ENCODE measurements at regions not wholly inside any gene's neighbourhood (a gene's known extent, or its start where the extent isn't known, plus 50 kb on each side); places are given as distances from the start of the nearest gene placed in this dataset.

DNA sequence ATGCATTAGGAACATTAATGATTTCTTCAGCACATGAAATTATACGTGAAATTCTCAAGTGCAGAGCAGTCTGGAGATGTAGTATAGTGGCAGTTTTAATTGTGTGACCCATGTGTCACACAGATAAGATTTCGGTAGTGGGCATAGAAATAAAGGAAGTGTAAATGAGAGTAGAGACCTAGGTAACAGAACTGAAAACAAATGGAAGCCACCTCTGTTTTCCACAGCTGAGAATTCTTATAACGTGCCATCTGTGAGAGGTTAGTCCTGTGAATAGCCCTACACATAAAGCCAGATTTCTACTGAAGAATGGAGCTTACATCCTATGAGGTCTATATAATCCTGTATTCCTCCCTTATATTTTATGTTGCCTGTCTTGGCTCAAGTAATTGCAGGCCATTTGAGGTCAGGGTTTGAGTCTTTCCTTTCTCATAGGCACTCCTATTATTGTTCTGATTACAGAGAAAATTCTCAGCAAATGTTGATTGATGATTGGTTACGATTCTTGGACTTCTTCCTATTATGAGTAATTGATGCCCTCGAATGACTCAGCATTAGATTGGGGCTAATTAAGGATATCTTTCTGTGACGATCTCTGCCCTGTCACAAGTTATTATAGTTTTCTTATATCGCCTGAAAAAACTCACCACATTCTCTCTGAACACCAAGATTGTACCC, 258.2 kb downstream of the KIF20B start:
- POLR2A ChIA-PET, result no interaction called here
- Mint-ChIP-seq H3K27me3 (ENCODE audit: low read depth) (no peaks in the 10 kb centered on the region; the same call in 1 of the 2 replicates), H3K4me3 (no peak overlapping the region), H3K27ac (no peak overlapping the region), H3K36me3 (no peaks in the 10 kb centered on the region), H3K9me3 (peaks cover 12% of the 10 kb centered on the region; the same call in 1 of the 2 replicates), H3K4me1 (no peaks in the 10 kb centered on the region)
- no peak for DNase-seq (ENCODE audit: low spot score)
- TF ChIP-seq ZBTB21 (CRISPR knock-in tag; IDR thresholded peaks at IDR 0.05; ENCODE audit: borderline replicate concordance) (no peak), ZNF317 (CRISPR knock-in tag; IDR thresholded peaks at IDR 0.05; ENCODE audit: borderline replicate concordance, low read depth) (no peak), ZNF396 (CRISPR knock-in tag; IDR thresholded peaks at IDR 0.05; ENCODE audit: borderline replicate concordance) (no peak), CREM (CRISPR knock-in tag; IDR thresholded peaks at IDR 0.05) (no peak), SP1 (CRISPR knock-in tag; conservative IDR thresholded peaks at IDR 0.05) (no peak), GABPB1 (CRISPR knock-in tag; IDR thresholded peaks at IDR 0.05) (no peak), IRF2 (CRISPR knock-in tag; IDR thresholded peaks at IDR 0.05; ENCODE audit: borderline replicate concordance, low read depth) (no peak), ZNF416 (CRISPR knock-in tag; IDR thresholded peaks at IDR 0.05) (no peak), NR1H2 (CRISPR knock-in tag; IDR thresholded peaks at IDR 0.05) (no peak), ZNF138 (CRISPR knock-in tag; conservative IDR thresholded peaks at IDR 0.05) (no peak), MXD4 (CRISPR knock-in tag; IDR thresholded peaks at IDR 0.05; ENCODE audit: borderline replicate concordance) (no peak), ZNF219 (CRISPR knock-in tag; IDR thresholded peaks at IDR 0.05; ENCODE audit: borderline replicate concordance) (no peak), GTF2I (CRISPR knock-in tag; conservative IDR thresholded peaks at IDR 0.05) (no peak), ETV6 (CRISPR knock-in tag; IDR thresholded peaks at IDR 0.05) (no peak)
- TF ChIP-seq, protein P1, sequence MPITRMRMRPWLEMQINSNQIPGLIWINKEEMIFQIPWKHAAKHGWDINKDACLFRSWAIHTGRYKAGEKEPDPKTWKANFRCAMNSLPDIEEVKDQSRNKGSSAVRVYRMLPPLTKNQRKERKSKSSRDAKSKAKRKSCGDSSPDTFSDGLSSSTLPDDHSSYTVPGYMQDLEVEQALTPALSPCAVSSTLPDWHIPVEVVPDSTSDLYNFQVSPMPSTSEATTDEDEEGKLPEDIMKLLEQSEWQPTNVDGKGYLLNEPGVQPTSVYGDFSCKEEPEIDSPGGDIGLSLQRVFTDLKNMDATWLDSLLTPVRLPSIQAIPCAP (CRISPR knock-in tag; IDR thresholded peaks at IDR 0.05), result no peak
- TF ChIP-seq, protein P2, sequence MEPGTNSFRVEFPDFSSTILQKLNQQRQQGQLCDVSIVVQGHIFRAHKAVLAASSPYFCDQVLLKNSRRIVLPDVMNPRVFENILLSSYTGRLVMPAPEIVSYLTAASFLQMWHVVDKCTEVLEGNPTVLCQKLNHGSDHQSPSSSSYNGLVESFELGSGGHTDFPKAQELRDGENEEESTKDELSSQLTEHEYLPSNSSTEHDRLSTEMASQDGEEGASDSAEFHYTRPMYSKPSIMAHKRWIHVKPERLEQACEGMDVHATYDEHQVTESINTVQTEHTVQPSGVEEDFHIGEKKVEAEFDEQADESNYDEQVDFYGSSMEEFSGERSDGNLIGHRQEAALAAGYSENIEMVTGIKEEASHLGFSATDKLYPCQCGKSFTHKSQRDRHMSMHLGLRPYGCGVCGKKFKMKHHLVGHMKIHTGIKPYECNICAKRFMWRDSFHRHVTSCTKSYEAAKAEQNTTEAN (CRISPR knock-in tag; IDR thresholded peaks at IDR 0.05), result no peak
- TF ChIP-seq, protein P3, sequence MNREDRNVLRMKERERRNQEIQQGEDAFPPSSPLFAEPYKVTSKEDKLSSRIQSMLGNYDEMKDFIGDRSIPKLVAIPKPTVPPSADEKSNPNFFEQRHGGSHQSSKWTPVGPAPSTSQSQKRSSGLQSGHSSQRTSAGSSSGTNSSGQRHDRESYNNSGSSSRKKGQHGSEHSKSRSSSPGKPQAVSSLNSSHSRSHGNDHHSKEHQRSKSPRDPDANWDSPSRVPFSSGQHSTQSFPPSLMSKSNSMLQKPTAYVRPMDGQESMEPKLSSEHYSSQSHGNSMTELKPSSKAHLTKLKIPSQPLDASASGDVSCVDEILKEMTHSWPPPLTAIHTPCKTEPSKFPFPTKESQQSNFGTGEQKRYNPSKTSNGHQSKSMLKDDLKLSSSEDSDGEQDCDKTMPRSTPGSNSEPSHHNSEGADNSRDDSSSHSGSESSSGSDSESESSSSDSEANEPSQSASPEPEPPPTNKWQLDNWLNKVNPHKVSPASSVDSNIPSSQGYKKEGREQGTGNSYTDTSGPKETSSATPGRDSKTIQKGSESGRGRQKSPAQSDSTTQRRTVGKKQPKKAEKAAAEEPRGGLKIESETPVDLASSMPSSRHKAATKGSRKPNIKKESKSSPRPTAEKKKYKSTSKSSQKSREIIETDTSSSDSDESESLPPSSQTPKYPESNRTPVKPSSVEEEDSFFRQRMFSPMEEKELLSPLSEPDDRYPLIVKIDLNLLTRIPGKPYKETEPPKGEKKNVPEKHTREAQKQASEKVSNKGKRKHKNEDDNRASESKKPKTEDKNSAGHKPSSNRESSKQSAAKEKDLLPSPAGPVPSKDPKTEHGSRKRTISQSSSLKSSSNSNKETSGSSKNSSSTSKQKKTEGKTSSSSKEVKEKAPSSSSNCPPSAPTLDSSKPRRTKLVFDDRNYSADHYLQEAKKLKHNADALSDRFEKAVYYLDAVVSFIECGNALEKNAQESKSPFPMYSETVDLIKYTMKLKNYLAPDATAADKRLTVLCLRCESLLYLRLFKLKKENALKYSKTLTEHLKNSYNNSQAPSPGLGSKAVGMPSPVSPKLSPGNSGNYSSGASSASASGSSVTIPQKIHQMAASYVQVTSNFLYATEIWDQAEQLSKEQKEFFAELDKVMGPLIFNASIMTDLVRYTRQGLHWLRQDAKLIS (CRISPR knock-in tag; IDR thresholded peaks at IDR 0.05; ENCODE audit: borderline replicate concordance), result no peak
- TF ChIP-seq, protein P4, sequence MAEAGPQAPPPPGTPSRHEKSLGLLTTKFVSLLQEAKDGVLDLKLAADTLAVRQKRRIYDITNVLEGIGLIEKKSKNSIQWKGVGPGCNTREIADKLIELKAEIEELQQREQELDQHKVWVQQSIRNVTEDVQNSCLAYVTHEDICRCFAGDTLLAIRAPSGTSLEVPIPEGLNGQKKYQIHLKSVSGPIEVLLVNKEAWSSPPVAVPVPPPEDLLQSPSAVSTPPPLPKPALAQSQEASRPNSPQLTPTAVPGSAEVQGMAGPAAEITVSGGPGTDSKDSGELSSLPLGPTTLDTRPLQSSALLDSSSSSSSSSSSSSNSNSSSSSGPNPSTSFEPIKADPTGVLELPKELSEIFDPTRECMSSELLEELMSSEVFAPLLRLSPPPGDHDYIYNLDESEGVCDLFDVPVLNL (CRISPR knock-in tag; IDR thresholded peaks at IDR 0.05; ENCODE audit: borderline replicate concordance, low read depth), result no peak
- TF ChIP-seq, protein P5, sequence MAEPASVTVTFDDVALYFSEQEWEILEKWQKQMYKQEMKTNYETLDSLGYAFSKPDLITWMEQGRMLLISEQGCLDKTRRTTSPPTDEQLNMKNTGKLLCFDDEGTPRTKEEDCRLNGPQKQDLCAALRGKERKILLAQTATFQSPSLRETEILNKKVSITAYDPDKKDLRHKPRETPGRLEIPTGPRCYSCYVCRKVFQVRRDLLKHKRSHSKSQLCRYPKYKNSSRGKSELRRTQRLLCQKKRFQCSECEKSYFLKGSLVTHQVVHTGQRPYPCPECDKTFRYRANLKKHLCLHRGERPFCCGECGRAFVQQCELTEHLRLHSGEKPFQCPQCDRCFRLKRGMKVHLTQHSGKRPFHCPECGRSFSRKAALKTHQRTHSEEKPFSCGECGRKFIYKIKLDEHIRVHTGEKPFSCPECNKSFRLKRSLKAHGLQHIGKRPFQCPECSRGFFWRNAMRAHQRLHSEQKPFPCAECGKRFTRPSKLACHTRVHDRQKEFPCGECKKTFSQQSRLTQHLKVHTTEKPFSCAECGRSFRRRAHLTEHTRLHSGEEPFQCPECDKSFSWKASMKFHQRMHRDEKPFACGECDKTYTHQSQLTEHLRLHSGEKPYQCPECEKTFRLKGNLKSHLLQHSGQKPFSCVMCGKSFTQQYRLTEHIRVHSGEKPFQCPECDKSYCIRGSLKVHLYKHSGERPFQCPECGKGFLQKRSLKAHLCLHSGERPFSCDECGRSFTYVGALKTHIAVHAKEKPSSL (CRISPR knock-in tag; conservative IDR thresholded peaks at IDR 0.05), result no peak
- ATAC-seq, result no peak
- CTCF ChIA-PET, result no interaction called here

Data from WTC11 (cell line).